ENCODE measurements at regions not wholly inside any gene's neighbourhood (a gene's known extent, or its start where the extent isn't known, plus 50 kb on each side); places are given as distances from the start of the nearest gene placed in this dataset.

- CTCF ChIA-PET = interaction anchor here (0.6 to 0.7 kb wide), 2 partner anchors 71 to 515 kb away, joined by 3 read pairs; no protein-coding TSS in a partner anchor
- no peak overlapping the region for H3K4me2 ChIP-seq
- POLR2A ChIA-PET = no interaction called here
Measured at GRCh38 chr22:44599500-44600140, 101.6 kb upstream of the RTL6 start.

GRCh38 chr22:44599084-44599483 lies 101.1 kb upstream of the RTL6 start:
- H3K4me1 ChIP-seq = no peaks in the 10 kb centered on the region
- POLR2A ChIA-PET = no interaction called here
- DNase-seq (ENCODE audit: low read depth in 1 of 2, low spot score in 1 of 2) = no peak
- 7% methylated on average over 2 of the region's 9 CpGs for WGBS (ENCODE audit: missing lambda C conversion rate)
- no peak overlapping the region for H3K4me3 ChIP-seq
- CTCF ChIA-PET = interaction anchor here (0.6 kb wide), 1 partner anchor 70 kb away, joined by 3 read pairs; no protein-coding TSS in a partner anchor
- no peak for FAIRE-seq
- no peak for TF ChIP-seq RCOR1 (IDR thresholded peaks at IDR 0.05; ENCODE audit: low read depth, low read length)
- TF ChIP-seq JUNB (IDR thresholded peaks at IDR 0.05) = no peak
- no peak for TF ChIP-seq CBX8 (IDR thresholded peaks at IDR 0.05)
- no peak for TF ChIP-seq SMC3 (IDR thresholded peaks at IDR 0.05)
- TF ChIP-seq FOSB (CRISPR knock-in tag; IDR thresholded peaks at IDR 0.05) = no peak
- TF ChIP-seq HEYL (CRISPR knock-in tag; IDR thresholded peaks at IDR 0.05) = no peak
- TF ChIP-seq TFCP2L1 (CRISPR knock-in tag; IDR thresholded peaks at IDR 0.05) = no peak
- no peak for TF ChIP-seq RARB (CRISPR knock-in tag; IDR thresholded peaks at IDR 0.05)
- TF ChIP-seq MAZ (IDR thresholded peaks at IDR 0.05; ENCODE audit: borderline replicate concordance, low read depth, low read length) = no peak
- no peak for TF ChIP-seq NPAS2 (CRISPR knock-in tag; IDR thresholded peaks at IDR 0.05; ENCODE audit: borderline replicate concordance)
- TF ChIP-seq HDAC2 (IDR thresholded peaks at IDR 0.05) = no peak
- no peak for TF ChIP-seq HES2 (IDR thresholded peaks at IDR 0.05)
- TF ChIP-seq HMGXB4 (CRISPR knock-in tag; IDR thresholded peaks at IDR 0.05; ENCODE audit: borderline replicate concordance) = no peak
- no peak for TF ChIP-seq ZSCAN20 (CRISPR knock-in tag; IDR thresholded peaks at IDR 0.05)
- TF ChIP-seq SREBF2 (IDR thresholded peaks at IDR 0.05) = no peak
- no peak for TF ChIP-seq MAFK (IDR thresholded peaks at IDR 0.05; ENCODE audit: partially characterized antibody)
- TF ChIP-seq CTCF (IDR thresholded peaks at IDR 0.05) = no peak
- TF ChIP-seq CHD2 (IDR thresholded peaks at IDR 0.05; ENCODE audit: low read length, partially characterized antibody) = no peak
- no peak; a peak in 1 of 6 replicates for ATAC-seq
- H3K4me2 ChIP-seq = no peak overlapping the region
- H3K9me3 ChIP-seq = no peaks in the 10 kb centered on the region
- no peak overlapping the region for H3K27ac ChIP-seq

More at GRCh38 chr22:44599500-44600140, 101.6 kb upstream of the RTL6 start:
- ATAC-seq = no peak
- DNase-seq (ENCODE audit: low read depth in 1 of 2, low spot score in 1 of 2) = no peak
- Histone ChIP-seq H3K27ac (no peak overlapping the region), H3K9me3 (no peaks in the 10 kb centered on the region), H3K4me3 (no peak overlapping the region), H3K4me1 (no peaks in the 10 kb centered on the region)
- no peak for TF ChIP-seq CTCF (IDR thresholded peaks at IDR 0.05)
- no peak for TF ChIP-seq CBX8 (IDR thresholded peaks at IDR 0.05)
- no peak for TF ChIP-seq HEYL (CRISPR knock-in tag; IDR thresholded peaks at IDR 0.05)
- TF ChIP-seq MAX (IDR thresholded peaks at IDR 0.05) = no peak
- no peak for TF ChIP-seq MAZ (IDR thresholded peaks at IDR 0.05; ENCODE audit: borderline replicate concordance, low read depth, low read length)
- TF ChIP-seq ESRRA (IDR thresholded peaks at IDR 0.05; ENCODE audit: borderline replicate concordance, low read length) = no peak
- TF ChIP-seq FOXS1 (CRISPR knock-in tag; IDR thresholded peaks at IDR 0.05) = no peak
- TF ChIP-seq GATA3 (IDR thresholded peaks at IDR 0.05; ENCODE audit: borderline replicate concordance) = no peak
- TF ChIP-seq EP300 (IDR thresholded peaks at IDR 0.05) = no peak
- no peak for TF ChIP-seq BHLHE40 (IDR thresholded peaks at IDR 0.05; ENCODE audit: low read depth, low read length)
- 82% methylated on average over 9 of the region's 11 CpGs for WGBS (ENCODE audit: missing lambda C conversion rate)
- no peak for FAIRE-seq
